ENCODE measurements at regions not wholly inside any gene's neighbourhood (a gene's known extent, or its start where the extent isn't known, plus 50 kb on each side); places are given as distances from the start of the nearest gene placed in this dataset.

GRCh38 chr6:143583542-143584327 is 72.2 kb upstream of the FUCA2 start:
- TF ChIP-seq CTCF (IDR thresholded peaks at IDR 0.05; ENCODE audit: low read depth, low read length) (no peak), POLR2A (IDR thresholded peaks at IDR 0.05; ENCODE audit: extremely low read depth, insufficient read length) (no peak), MAX (IDR thresholded peaks at IDR 0.05; ENCODE audit: low read depth, low read length) (no peak), MYC (IDR thresholded peaks at IDR 0.05; ENCODE audit: low read depth, low read length) (no peak)
